Esophagus squamous epithelium (tissue), 4 donors: ENCODE measurements at regions not wholly inside any gene's neighbourhood (a gene's known extent, or its start where the extent isn't known, plus 50 kb on each side); places are given as distances from the start of the nearest gene placed in this dataset.
A peak's percentile ranks its signal among the peaks of the same experiment; 100 is the strongest.
"Not testable (repeated sequence)": the region's sequence is repeated elsewhere in the genome, so short reads cannot be mapped to it uniquely, and the experiment has no call there.

Source experiments
- POLR2A ChIP-seq, 4 donors: fragments of 450-650 bp; IDR thresholded peaks; one replicate each; pipeline ENCODE4 v1.6.1; 2017; ENCODE audit warnings: antibody characterized with exemption in 4 of 4, mild to moderate bottlenecking in 4 of 4, moderate library complexity in 3 of 4
- TF ChIP-seq, protein P1 (sequence below), 6 experiments: fragments of 450-650 bp in 4 of 6; fragments of 200-600 bp in 2 of 6; sonication (generic) in 2 of 6; IDR thresholded peaks; one replicate each; pipeline ENCODE4 v1.5.1; 2016 to 2019; ENCODE audit warnings: antibody characterized with exemption in 6 of 6, mild to moderate bottlenecking in 4 of 6, moderate library complexity in 4 of 6

GRCh38 chrX:41024335-41024734, 60.9 kb upstream of the USP9X start:
- TF ChIP-seq, protein P1, sequence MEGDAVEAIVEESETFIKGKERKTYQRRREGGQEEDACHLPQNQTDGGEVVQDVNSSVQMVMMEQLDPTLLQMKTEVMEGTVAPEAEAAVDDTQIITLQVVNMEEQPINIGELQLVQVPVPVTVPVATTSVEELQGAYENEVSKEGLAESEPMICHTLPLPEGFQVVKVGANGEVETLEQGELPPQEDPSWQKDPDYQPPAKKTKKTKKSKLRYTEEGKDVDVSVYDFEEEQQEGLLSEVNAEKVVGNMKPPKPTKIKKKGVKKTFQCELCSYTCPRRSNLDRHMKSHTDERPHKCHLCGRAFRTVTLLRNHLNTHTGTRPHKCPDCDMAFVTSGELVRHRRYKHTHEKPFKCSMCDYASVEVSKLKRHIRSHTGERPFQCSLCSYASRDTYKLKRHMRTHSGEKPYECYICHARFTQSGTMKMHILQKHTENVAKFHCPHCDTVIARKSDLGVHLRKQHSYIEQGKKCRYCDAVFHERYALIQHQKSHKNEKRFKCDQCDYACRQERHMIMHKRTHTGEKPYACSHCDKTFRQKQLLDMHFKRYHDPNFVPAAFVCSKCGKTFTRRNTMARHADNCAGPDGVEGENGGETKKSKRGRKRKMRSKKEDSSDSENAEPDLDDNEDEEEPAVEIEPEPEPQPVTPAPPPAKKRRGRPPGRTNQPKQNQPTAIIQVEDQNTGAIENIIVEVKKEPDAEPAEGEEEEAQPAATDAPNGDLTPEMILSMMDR (IDR thresholded peaks at IDR 0.05) = peak in 1 of 6 experiments; percentile 32
- TF ChIP-seq POLR2A (IDR thresholded peaks at IDR 0.05) = not testable (repeated sequence)
